ENCODE measurements at regions not wholly inside any gene's neighbourhood (a gene's known extent, or its start where the extent isn't known, plus 50 kb on each side); places are given as distances from the start of the nearest gene placed in this dataset.

- POLR2A ChIA-PET = no interaction called here
- TF ChIP-seq ZNF792 (tag by site-specific recombination; IDR thresholded peaks at IDR 0.05) (no peak), ZSCAN4 (tag by site-specific recombination; IDR thresholded peaks at IDR 0.05) (no peak), ZNF449 (tag by site-specific recombination; IDR thresholded peaks at IDR 0.05) (no peak), ZFHX2 (tag by site-specific recombination; conservative IDR thresholded peaks at IDR 0.05) (no peak), ZNF146 (tag by site-specific recombination; IDR thresholded peaks at IDR 0.05) (no peak), ZBTB11 (tag by site-specific recombination; conservative IDR thresholded peaks at IDR 0.05; ENCODE audit: low read depth) (no peak), PBX3 (CRISPR knock-in tag; IDR thresholded peaks at IDR 0.05) (no peak), OSR2 (tag by site-specific recombination; IDR thresholded peaks at IDR 0.05) (no peak), ZNF24 (tag by site-specific recombination; IDR thresholded peaks at IDR 0.05) (no peak), ATF2 (tag by site-specific recombination; IDR thresholded peaks at IDR 0.05; ENCODE audit: low read depth) (no peak), TRIM28 (IDR thresholded peaks at IDR 0.05; ENCODE audit: borderline replicate concordance, low read length) (no peak), ZNF311 (tag by site-specific recombination; IDR thresholded peaks at IDR 0.05; ENCODE audit: borderline replicate concordance) (no peak), GLIS2 (tag by site-specific recombination; IDR thresholded peaks at IDR 0.05) (no peak), ZSCAN23 (tag by site-specific recombination; IDR thresholded peaks at IDR 0.05) (no peak), ZNF211 (tag by site-specific recombination; IDR thresholded peaks at IDR 0.05; ENCODE audit: low read depth) (no peak)
Observed at GRCh38 chr19:30093966-30094755, 152.1 kb downstream of the URI1 start.

DNA sequence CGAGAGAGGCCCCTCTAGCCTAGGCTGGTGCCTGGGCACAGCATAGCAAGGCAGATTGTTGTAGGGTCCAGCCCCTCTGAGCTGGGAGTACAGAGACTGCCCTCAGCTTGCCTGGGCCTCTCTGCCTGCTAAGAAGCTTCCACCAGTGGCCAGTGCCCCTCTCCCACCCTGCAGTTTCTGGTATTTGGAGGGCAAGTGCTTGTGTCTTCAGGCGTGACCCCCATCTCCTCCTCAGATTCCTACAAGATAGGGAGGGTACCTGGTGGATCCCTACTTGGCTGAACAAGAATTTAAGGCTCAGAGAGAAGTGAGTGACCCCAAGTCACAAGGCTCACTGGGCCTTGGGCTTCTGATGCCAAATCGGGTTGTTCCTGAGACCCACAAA is 152.7 kb downstream of the URI1 start:
- Histone ChIP-seq H3K36me3 (ENCODE audit: control insufficient read depth in 2 of 2, insufficient read depth in 1 of 2, low read length in 2 of 2) (no peaks in the 10 kb centered on the region), H3K4me1 (ENCODE audit: control insufficient read depth, insufficient read depth, low read length) (no peaks in the 10 kb centered on the region), H3K4me3 (ENCODE audit: low read depth, low read length) (no peak overlapping the region), H3K27ac (ENCODE audit: extremely low read depth, low read depth, low read length) (no peak overlapping the region), H3K9me3 (ENCODE audit: control insufficient read depth, insufficient read depth, low read depth, low read length) (no peaks in the 10 kb centered on the region)
- ChIA-PET CTCF (no interaction called here), POLR2A (no interaction called here)
- TF ChIP-seq ZSCAN23 (tag by site-specific recombination; IDR thresholded peaks at IDR 0.05) (no peak), ZNF140 (tag by site-specific recombination; IDR thresholded peaks at IDR 0.05) (no peak), ZNF560 (tag by site-specific recombination; IDR thresholded peaks at IDR 0.05; ENCODE audit: borderline replicate concordance) (no peak), ZBTB10 (tag by site-specific recombination; IDR thresholded peaks at IDR 0.05) (no peak), ZNF248 (tag by site-specific recombination; IDR thresholded peaks at IDR 0.05) (no peak), ZNF426 (tag by site-specific recombination; IDR thresholded peaks at IDR 0.05) (no peak)
- TF ChIP-seq, protein P1, sequence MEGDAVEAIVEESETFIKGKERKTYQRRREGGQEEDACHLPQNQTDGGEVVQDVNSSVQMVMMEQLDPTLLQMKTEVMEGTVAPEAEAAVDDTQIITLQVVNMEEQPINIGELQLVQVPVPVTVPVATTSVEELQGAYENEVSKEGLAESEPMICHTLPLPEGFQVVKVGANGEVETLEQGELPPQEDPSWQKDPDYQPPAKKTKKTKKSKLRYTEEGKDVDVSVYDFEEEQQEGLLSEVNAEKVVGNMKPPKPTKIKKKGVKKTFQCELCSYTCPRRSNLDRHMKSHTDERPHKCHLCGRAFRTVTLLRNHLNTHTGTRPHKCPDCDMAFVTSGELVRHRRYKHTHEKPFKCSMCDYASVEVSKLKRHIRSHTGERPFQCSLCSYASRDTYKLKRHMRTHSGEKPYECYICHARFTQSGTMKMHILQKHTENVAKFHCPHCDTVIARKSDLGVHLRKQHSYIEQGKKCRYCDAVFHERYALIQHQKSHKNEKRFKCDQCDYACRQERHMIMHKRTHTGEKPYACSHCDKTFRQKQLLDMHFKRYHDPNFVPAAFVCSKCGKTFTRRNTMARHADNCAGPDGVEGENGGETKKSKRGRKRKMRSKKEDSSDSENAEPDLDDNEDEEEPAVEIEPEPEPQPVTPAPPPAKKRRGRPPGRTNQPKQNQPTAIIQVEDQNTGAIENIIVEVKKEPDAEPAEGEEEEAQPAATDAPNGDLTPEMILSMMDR (tag by site-specific recombination; IDR thresholded peaks at IDR 0.05) = no peak

More at GRCh38 chr19:30093966-30094755, 152.1 kb downstream of the URI1 start:
- Histone ChIP-seq H3K27ac (ENCODE audit: extremely low read depth, low read depth, low read length) (no peak overlapping the region), H3K4me1 (ENCODE audit: control insufficient read depth, insufficient read depth, low read length) (no peaks in the 10 kb centered on the region), H3K4me3 (ENCODE audit: low read depth, low read length) (no peak overlapping the region), H3K9me3 (ENCODE audit: control insufficient read depth, insufficient read depth, low read depth, low read length) (no peaks in the 10 kb centered on the region), H3K36me3 (ENCODE audit: control insufficient read depth in 2 of 2, insufficient read depth in 1 of 2, low read length in 2 of 2) (no peaks in the 10 kb centered on the region)
- CTCF ChIA-PET = no interaction called here
